ENCODE measurements at regions not wholly inside any gene's neighbourhood (a gene's known extent, or its start where the extent isn't known, plus 50 kb on each side); places are given as distances from the start of the nearest gene placed in this dataset.

DNA sequence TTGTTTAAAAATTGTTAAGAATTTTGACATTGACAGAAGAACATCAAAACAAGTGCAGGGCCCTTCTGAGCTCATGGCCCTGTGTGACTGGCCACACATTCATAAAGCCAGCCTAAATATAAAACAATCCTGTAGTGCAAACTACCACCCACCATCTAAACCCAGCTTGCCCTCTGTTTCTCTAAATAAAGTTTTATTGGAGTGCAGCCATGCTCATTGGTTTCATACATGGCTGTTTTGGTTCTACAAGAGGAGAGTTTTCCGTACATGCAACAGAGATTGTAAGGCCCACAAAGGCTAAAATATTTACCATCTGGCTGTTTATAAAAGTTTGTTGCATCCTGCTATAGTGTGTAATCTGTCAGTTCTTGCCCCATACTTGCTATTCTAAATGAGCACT lies 54.6 kb upstream of the TRIM24 start:
- WGBS, 3 donors, result 83 to 96% (median 93%) methylated on average over 1 of the region's 1 CpG
- H3K9me3 ChIP-seq, result no peaks in the 10 kb centered on the region
- H3K27ac ChIP-seq, result no peak overlapping the region
- H3K4me1 ChIP-seq, result no peaks in the 10 kb centered on the region
- DNase-seq, result no peak
- TF ChIP-seq CTCF (IDR thresholded peaks at IDR 0.05), result no peak
- intact Hi-C loops (cut with DNase I), result no loop called here
- H3K4me3 ChIP-seq, result no peak overlapping the region
- H3K36me3 ChIP-seq (ENCODE audit: insufficient read depth in 1 of 2, low read depth in 1 of 2), result no peaks in the 10 kb centered on the region
- no peak for ATAC-seq
- H3K27me3 ChIP-seq (ENCODE audit: insufficient read depth in 3 of 3, low read length in 2 of 3), result no peaks in the 10 kb centered on the region

GRCh38 chr7:138407792-138408191 lies 52.3 kb upstream of the TRIM24 start:
- Histone ChIP-seq H3K4me3 (no peak overlapping the region), H3K27me3 (ENCODE audit: insufficient read depth in 3 of 3, low read length in 2 of 3) (no peaks in the 10 kb centered on the region), H3K9me3 (no peaks in the 10 kb centered on the region), H3K27ac (no peak overlapping the region), H3K36me3 (ENCODE audit: insufficient read depth in 1 of 2, low read depth in 1 of 2) (no peaks in the 10 kb centered on the region), H3K4me1 (no peaks in the 10 kb centered on the region)
- ATAC-seq (no peak), DNase-seq (no peak)
- intact Hi-C loops (cut with DNase I), result no loop called here
- WGBS, 3 donors, result 19 to 23% (median 22%) methylated on average over 4 of the region's 4 CpGs
- TF ChIP-seq CTCF (IDR thresholded peaks at IDR 0.05), result no peak
